Gastrocnemius medialis (tissue), 4 donors: ENCODE measurements at regions not wholly inside any gene's neighbourhood (a gene's known extent, or its start where the extent isn't known, plus 50 kb on each side); places are given as distances from the start of the nearest gene placed in this dataset.

Experiments
- ATAC-seq, 2 donors: fragments of 150-250 bp; one replicate each; pipeline ENCODE4 v1.9.1; 2016
- DNase-seq, 2 donors: peaks; one replicate each; pipeline ENCODE4 v3.0.0-alpha.2; 2019
- H3K27ac ChIP-seq, 4 donors: fragments of 200-600 bp; sonication (generic); 1 replicate in 1 of 4; 2 replicates in 3 of 4; pipeline ENCODE4 v1.5.1; 2016 to 2018; ENCODE audit warnings: mild to moderate bottlenecking in 2 of 4, moderate library complexity in 1 of 4
- H3K27me3 ChIP-seq, 3 donors: fragments of 200-600 bp; sonication (generic) in 2 of 3; 1 replicate in 1 of 3; 2 replicates in 2 of 3; pipeline versions ENCODE4 v1.5.1 to v1.6.0; 2016 to 2019; ENCODE audit warnings: mild to moderate bottlenecking in 1 of 3, moderate library complexity in 1 of 3
- H3K36me3 ChIP-seq, 2 donors: fragments of 200-600 bp; sonication (generic) in 1 of 2; one replicate each; pipeline ENCODE4 v1.5.1; 2017 to 2018
- H3K4me1 ChIP-seq, 2 donors: fragments of 200-600 bp; sonication (generic) in 1 of 2; one replicate each; pipeline ENCODE4 v1.5.1; 2016 to 2017; ENCODE audit warnings: mild to moderate bottlenecking in 2 of 2
- H3K4me3 ChIP-seq, 4 donors: fragments of 200-600 bp; sonication (generic) in 3 of 4; 1 replicate in 1 of 4; 2 replicates in 3 of 4; pipeline ENCODE4 v1.5.1; 2016 to 2019; ENCODE audit warnings: mild to moderate bottlenecking in 2 of 4
- H3K9me3 ChIP-seq, 3 donors: fragments of 200-600 bp; sonication (generic) in 2 of 3; 1 replicate in 1 of 3; 2 replicates in 2 of 3; pipeline ENCODE4 v1.5.1; 2016 to 2019
- POLR2A ChIP-seq, 2 donors: fragments of 450-650 bp; IDR thresholded peaks; one replicate each; pipeline ENCODE4 v1.6.1; 2017; ENCODE audit warnings: antibody characterized with exemption in 2 of 2, mild to moderate bottlenecking in 2 of 2, moderate library complexity in 2 of 2
- in situ Hi-C, 4 donors: fragments of 200-750 bp; cut with MboI; loops; one replicate each; pipeline versions ENCODE4 v1.15.0 to v1.8.0; 2017; ENCODE audit warnings: low sequenced_read_pairs in 4 of 4
- intact Hi-C: fragments of 100-400 bp; cut with DNase I; formaldehyde crosslinking; loops from one replicate; pipeline ENCODE4 v1.15.1; 2023; ENCODE audit warnings: low total_unique reads
- TF ChIP-seq, protein P1 (sequence below), 5 experiments: fragments of 450-650 bp in 3 of 5; fragments of 200-600 bp in 2 of 5; sonication (generic) in 2 of 5; IDR thresholded peaks in 4 of 5; conservative IDR thresholded peaks in 1 of 5; 1 replicate in 4 of 5; 2 replicates in 1 of 5; pipeline ENCODE4 v1.5.1; 2016 to 2019; ENCODE audit warnings: antibody characterized with exemption in 5 of 5, mild to moderate bottlenecking in 3 of 5, moderate library complexity in 3 of 5

DNA sequence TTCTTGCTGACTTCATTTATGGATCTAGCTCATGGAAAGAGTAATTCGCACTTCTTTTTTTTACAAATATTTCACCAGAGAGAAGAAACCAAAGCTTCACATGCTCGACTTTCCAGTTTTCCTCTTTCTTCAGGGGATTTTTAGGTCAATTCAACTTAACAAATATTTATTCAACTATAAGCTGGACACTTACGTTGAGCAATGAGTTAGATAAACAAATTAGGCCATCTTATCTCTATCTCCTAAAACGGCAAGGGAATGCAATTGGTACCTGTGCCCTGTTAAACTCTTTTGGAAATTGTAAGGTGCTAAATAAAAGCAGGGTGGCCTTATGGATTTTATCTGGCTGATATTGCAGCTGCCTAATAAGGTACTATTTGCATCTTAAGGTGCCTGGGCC lies 145.1 kb upstream of the RAI14 start:
- in situ Hi-C loops (no loop called here), intact Hi-C loops (no loop called here)
- H3K4me1 ChIP-seq: no peaks in the 10 kb centered on the region
- DNase-seq: no peak
- TF ChIP-seq, protein P1, sequence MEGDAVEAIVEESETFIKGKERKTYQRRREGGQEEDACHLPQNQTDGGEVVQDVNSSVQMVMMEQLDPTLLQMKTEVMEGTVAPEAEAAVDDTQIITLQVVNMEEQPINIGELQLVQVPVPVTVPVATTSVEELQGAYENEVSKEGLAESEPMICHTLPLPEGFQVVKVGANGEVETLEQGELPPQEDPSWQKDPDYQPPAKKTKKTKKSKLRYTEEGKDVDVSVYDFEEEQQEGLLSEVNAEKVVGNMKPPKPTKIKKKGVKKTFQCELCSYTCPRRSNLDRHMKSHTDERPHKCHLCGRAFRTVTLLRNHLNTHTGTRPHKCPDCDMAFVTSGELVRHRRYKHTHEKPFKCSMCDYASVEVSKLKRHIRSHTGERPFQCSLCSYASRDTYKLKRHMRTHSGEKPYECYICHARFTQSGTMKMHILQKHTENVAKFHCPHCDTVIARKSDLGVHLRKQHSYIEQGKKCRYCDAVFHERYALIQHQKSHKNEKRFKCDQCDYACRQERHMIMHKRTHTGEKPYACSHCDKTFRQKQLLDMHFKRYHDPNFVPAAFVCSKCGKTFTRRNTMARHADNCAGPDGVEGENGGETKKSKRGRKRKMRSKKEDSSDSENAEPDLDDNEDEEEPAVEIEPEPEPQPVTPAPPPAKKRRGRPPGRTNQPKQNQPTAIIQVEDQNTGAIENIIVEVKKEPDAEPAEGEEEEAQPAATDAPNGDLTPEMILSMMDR (IDR thresholded peaks at IDR 0.05 in 4 of 5, conservative IDR thresholded peaks at IDR 0.05 in 1 of 5): no peak
- TF ChIP-seq POLR2A (IDR thresholded peaks at IDR 0.05): no peak
- ATAC-seq: no peak
- H3K4me3 ChIP-seq: no peak overlapping the region
- no peaks in the 10 kb centered on the region for H3K36me3 ChIP-seq
- H3K27ac ChIP-seq: no peak overlapping the region
- H3K27me3 ChIP-seq: no peaks in the 10 kb centered on the region
- no peaks in the 10 kb centered on the region for H3K9me3 ChIP-seq

DNA sequence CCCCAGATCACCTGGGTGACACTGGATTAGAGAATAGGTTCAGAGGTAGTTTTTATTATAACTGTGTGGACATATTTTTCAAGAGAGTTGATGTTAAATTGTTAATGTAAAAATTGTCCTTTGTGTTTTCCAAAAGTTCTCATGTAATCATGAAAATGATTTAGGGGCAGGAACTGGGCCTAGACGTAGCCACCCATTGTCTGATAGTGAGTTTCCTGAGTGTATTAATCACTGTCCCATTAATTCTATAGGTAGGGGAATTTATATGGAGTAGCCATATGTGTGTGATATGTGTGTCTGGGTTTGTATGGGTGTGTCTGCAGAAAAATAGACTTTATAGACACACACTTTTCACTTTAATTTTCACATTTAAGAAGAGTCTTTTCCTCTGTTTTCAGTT lies 144.6 kb upstream of the RAI14 start:
- Histone ChIP-seq H3K4me1 (no peaks in the 10 kb centered on the region), H3K27me3 (no peaks in the 10 kb centered on the region), H3K9me3 (no peaks in the 10 kb centered on the region), H3K4me3 (no peak overlapping the region), H3K36me3 (no peaks in the 10 kb centered on the region), H3K27ac (no peak overlapping the region)
- in situ Hi-C loops: no loop called here
- ATAC-seq (no peak), DNase-seq (no peak)
- intact Hi-C loops: no loop called here
- no peak for TF ChIP-seq POLR2A (IDR thresholded peaks at IDR 0.05)
- TF ChIP-seq, protein P1 (IDR thresholded peaks at IDR 0.05 in 4 of 5, conservative IDR thresholded peaks at IDR 0.05 in 1 of 5): no peak

DNA sequence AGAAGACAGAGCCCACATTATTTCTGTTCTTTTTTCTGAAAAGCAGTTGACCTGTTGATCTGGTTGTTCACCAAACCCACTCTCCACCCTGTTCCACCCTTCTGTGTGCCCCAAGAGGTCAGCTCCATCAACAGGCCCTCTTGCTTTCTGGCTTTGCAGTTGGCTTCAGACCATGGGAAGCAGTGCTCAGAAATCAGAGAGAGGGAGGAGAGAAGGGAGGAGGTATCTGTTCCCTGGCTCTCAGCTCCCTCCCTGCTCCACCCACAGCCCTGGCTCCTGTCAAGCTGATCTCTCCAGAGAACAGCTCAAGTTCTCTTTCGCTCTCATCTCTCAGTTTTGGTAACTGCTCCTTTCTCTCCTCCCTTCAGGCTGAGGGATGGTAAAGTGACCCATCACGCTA lies 144.2 kb upstream of the RAI14 start:
- in situ Hi-C loops: no loop called here
- intact Hi-C loops: no loop called here
- H3K4me1 ChIP-seq: no peaks in the 10 kb centered on the region
- H3K27ac ChIP-seq: peak overlapping the region in 1 of 4 donors; percentile 14
- no peak for TF ChIP-seq POLR2A (IDR thresholded peaks at IDR 0.05)
- TF ChIP-seq, protein P1 (IDR thresholded peaks at IDR 0.05 in 4 of 5, conservative IDR thresholded peaks at IDR 0.05 in 1 of 5): no peak
- DNase-seq (no peak), ATAC-seq (no peak)
- no peak overlapping the region for H3K4me3 ChIP-seq
- H3K27me3 ChIP-seq: no peaks in the 10 kb centered on the region
- H3K9me3 ChIP-seq: no peaks in the 10 kb centered on the region
- no peaks in the 10 kb centered on the region for H3K36me3 ChIP-seq

DNA sequence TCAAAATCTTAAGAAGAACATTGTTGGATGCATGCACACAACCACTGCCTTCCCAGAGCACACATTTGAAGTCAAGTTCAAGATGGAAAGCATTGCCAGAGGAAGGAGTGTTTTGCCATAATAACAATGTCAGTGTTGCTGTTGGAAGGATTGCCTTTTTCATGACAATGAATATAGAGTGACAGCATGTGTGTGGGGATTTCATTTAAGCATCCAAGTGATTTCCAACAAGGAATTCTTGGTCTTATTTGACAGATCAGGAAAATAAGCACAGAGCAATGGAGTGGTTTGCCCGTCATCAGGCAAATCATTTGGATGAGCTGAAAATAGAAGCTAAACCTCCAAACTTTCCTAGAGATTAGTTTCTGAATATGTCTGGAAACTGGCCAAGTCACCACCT lies 140.0 kb upstream of the RAI14 start:
- in situ Hi-C loops: no loop called here
- Histone ChIP-seq H3K4me3 (no peak overlapping the region), H3K27ac (no peak overlapping the region), H3K36me3 (no peaks in the 10 kb centered on the region), H3K27me3 (no peaks in the 10 kb centered on the region), H3K9me3 (no peaks in the 10 kb centered on the region), H3K4me1 (no peaks in the 10 kb centered on the region)
- intact Hi-C loops: no loop called here
- ATAC-seq (no peak), DNase-seq (no peak)
- TF ChIP-seq POLR2A (IDR thresholded peaks at IDR 0.05): no peak
- TF ChIP-seq, protein P1 (IDR thresholded peaks at IDR 0.05 in 4 of 5, conservative IDR thresholded peaks at IDR 0.05 in 1 of 5): no peak

DNA sequence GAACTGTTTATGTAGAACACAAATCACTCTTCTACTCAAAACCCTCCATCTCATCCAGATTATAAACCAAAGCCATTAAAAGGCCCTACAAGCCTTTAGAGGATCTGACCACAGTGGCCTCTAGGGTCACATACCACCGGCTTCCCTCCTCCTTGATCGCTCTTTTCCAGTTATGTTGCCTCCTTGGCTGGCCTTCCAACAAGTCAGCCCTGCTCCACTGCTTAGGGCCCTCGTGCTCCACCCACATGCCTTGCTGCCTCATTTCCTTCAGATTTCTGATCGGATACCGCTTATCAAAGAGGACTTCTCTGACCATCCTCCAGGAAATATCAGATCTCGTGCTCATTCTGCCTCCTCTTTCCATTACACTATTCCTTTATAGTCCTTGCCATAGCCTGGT lies 139.4 kb upstream of the RAI14 start:
- Histone ChIP-seq H3K4me3 (no peak overlapping the region), H3K27me3 (no peaks in the 10 kb centered on the region), H3K4me1 (no peaks in the 10 kb centered on the region), H3K36me3 (no peaks in the 10 kb centered on the region), H3K9me3 (no peaks in the 10 kb centered on the region), H3K27ac (no peak overlapping the region)
- in situ Hi-C loops (no loop called here), intact Hi-C loops (no loop called here)
- no peak for TF ChIP-seq POLR2A (IDR thresholded peaks at IDR 0.05)
- TF ChIP-seq, protein P1 (IDR thresholded peaks at IDR 0.05 in 4 of 5, conservative IDR thresholded peaks at IDR 0.05 in 1 of 5): no peak
- DNase-seq: no peak
- no peak for ATAC-seq
